Right cardiac atrium (tissue), 5 donors: ENCODE measurements at regions not wholly inside any gene's neighbourhood (a gene's known extent, or its start where the extent isn't known, plus 50 kb on each side); places are given as distances from the start of the nearest gene placed in this dataset.
"Not testable (repeated sequence)": the region's sequence is repeated elsewhere in the genome, so short reads cannot be mapped to it uniquely, and the experiment has no call there.

Source experiments
- ATAC-seq, 2 donors: fragments of 200-7000 bp; cut with Tn5 transposase; one replicate each; pipeline versions ENCODE4 v1.8.0 to v1.9.1; 2020; ENCODE audit warnings: moderate library complexity in 2 of 2, mild to moderate bottlenecking in 1 of 2
- DNase-seq, 3 donors: peaks; one replicate each; pipeline ENCODE4 v3.0.0-alpha.2; 2020
- H3K27ac ChIP-seq: one replicate; pipeline ENCODE4 v1.5.1; 2013; ENCODE audit warnings: mild to moderate bottlenecking, low read length, control low read depth, moderate library complexity
- H3K27me3 ChIP-seq: one replicate; pipeline ENCODE4 v1.6.1; 2013; ENCODE audit not compliant: control insufficient read depth, insufficient read depth
- H3K4me1 ChIP-seq: one replicate; pipeline ENCODE4 v1.6.1; 2013; ENCODE audit warnings: low read length; ENCODE audit not compliant: control insufficient read depth, insufficient read depth
- H3K4me3 ChIP-seq: one replicate; pipeline ENCODE4 v1.5.1; 2013; ENCODE audit warnings: low read length, control low read depth
- H3K9me3 ChIP-seq: one replicate; pipeline ENCODE4 v1.6.1; 2013; ENCODE audit warnings: low read length; ENCODE audit not compliant: control insufficient read depth
- WGBS: extraction: QIAGEN DNeasy Blood & Tissue Kit; methylation state at CpG from one replicate; pipeline ENCODE4 v1.1.7; 2013; 5-methylcytosine and 5-hydroxymethylcytosine counted together
- intact Hi-C, 4 donors: fragments of 100-400 bp; cut with DNase I; formaldehyde crosslinking; loops; one replicate each; pipeline versions ENCODE4 v1.11.0 to v1.14.0; 2022 to 2023
- donor health status: healthy with polysubstance abuse.
- donor health status: DM: no; HTN: yes; CAD: no.
- donor health status: DM: no; HTN: no; CAD: no.
- donor health status: DM: no; HTN: yes; CAD: no; lungs with severe emphysema.
- donor health status: DM: yes; HTN: yes; CAD: no.

- Histone ChIP-seq H3K9me3 (no peaks in the 10 kb centered on the region), H3K27ac (no peak overlapping the region), H3K4me1 (no peaks in the 10 kb centered on the region), H3K4me3 (no peak overlapping the region), H3K27me3 (no peaks in the 10 kb centered on the region)
- intact Hi-C loops, result no loop called here
- WGBS, result over 99% methylated on average over 9 of the region's 9 CpGs
- DNase-seq (no peak), ATAC-seq (no peak)
Measured at GRCh38 chr3:177804646-177805045, 607.4 kb upstream of the TBL1XR1 start.

- Histone ChIP-seq H3K9me3 (no peaks in the 10 kb centered on the region), H3K27ac (no peak overlapping the region), H3K4me3 (no peak overlapping the region), H3K4me1 (no peaks in the 10 kb centered on the region), H3K27me3 (no peaks in the 10 kb centered on the region)
- DNase-seq (no peak), ATAC-seq (no peak)
- 81% methylated on average over 8 of the region's 8 CpGs for WGBS
- intact Hi-C loops, result no loop called here
Measured at GRCh38 chr3:177807150-177807875, 610.0 kb upstream of the TBL1XR1 start.

- H3K4me1 ChIP-seq, H3K4me3 ChIP-seq, H3K9me3 ChIP-seq, ATAC-seq, intact Hi-C loops, H3K27ac ChIP-seq, H3K27me3 ChIP-seq: not testable (repeated sequence)
- peak in 1 of 3 donors; percentile 54 for DNase-seq
- WGBS, result 98% methylated on average over 32 of the region's 32 CpGs
Measured at GRCh38 chr3:177808928-177809478, 611.7 kb upstream of the TBL1XR1 start.

GRCh38 chr3:177810162-177810623 is 612.9 kb upstream of the TBL1XR1 start:
- Histone ChIP-seq H3K27me3 (no peaks in the 10 kb centered on the region), H3K4me3 (no peak overlapping the region), H3K27ac (no peak overlapping the region), H3K4me1 (no peaks in the 10 kb centered on the region), H3K9me3 (no peaks in the 10 kb centered on the region)
- DNase-seq (no peak), ATAC-seq (no peak)
- intact Hi-C loops, result no loop called here
- 26% methylated on average over 3 of the region's 3 CpGs for WGBS

GRCh38 chr3:177811112-177811511 is 613.8 kb upstream of the TBL1XR1 start:
- no peak overlapping the region for H3K4me3 ChIP-seq
- no peak overlapping the region for H3K27ac ChIP-seq
- no peaks in the 10 kb centered on the region for H3K9me3 ChIP-seq
- no peaks in the 10 kb centered on the region for H3K27me3 ChIP-seq
- H3K4me1 ChIP-seq, result no peaks in the 10 kb centered on the region
- WGBS, result 80% methylated on average over 3 of the region's 3 CpGs
- no peak for ATAC-seq
- intact Hi-C loops, result no loop called here
- DNase-seq, result no peak

GRCh38 chr3:177811835-177812234 is 614.6 kb upstream of the TBL1XR1 start:
- Histone ChIP-seq H3K4me1 (peaks cover 3% of the 10 kb centered on the region), H3K4me3 (no peak overlapping the region), H3K27ac (no peak overlapping the region), H3K9me3 (no peaks in the 10 kb centered on the region), H3K27me3 (no peaks in the 10 kb centered on the region)
- intact Hi-C loops, result no loop called here
- 95% methylated on average over 1 of the region's 1 CpG for WGBS
- DNase-seq, result no peak
- no peak for ATAC-seq

- Histone ChIP-seq H3K9me3 (no peaks in the 10 kb centered on the region), H3K4me3 (no peak overlapping the region), H3K4me1 (peaks cover 3% of the 10 kb centered on the region), H3K27ac (peak overlapping the region; percentile 35), H3K27me3 (no peaks in the 10 kb centered on the region)
- intact Hi-C loops, result no loop called here
- no peak for ATAC-seq
- DNase-seq, result no peak
- 94% methylated on average over 5 of the region's 5 CpGs for WGBS
Measured at GRCh38 chr3:177812492-177812891, 615.2 kb upstream of the TBL1XR1 start.

- Histone ChIP-seq H3K27ac (no peak overlapping the region), H3K27me3 (no peaks in the 10 kb centered on the region), H3K4me1 (peaks cover 6% of the 10 kb centered on the region), H3K9me3 (no peaks in the 10 kb centered on the region), H3K4me3 (no peak overlapping the region)
- WGBS, result 48% methylated on average over 3 of the region's 3 CpGs
- ATAC-seq, result no peak
- intact Hi-C loops, result no loop called here
- DNase-seq, result no peak
Measured at GRCh38 chr3:177813322-177813721, 616.0 kb upstream of the TBL1XR1 start.

GRCh38 chr3:177816667-177817208 is 619.5 kb upstream of the TBL1XR1 start:
- DNase-seq (no peak), ATAC-seq (peak; percentile 68 to 72)
- Histone ChIP-seq H3K4me1 (peaks cover 6% of the 10 kb centered on the region), H3K27me3 (no peaks in the 10 kb centered on the region), H3K27ac (peak overlapping the region; percentile 80), H3K4me3 (no peak overlapping the region), H3K9me3 (no peaks in the 10 kb centered on the region)
- 15% methylated on average over 6 of the region's 6 CpGs for WGBS
- intact Hi-C loops, result no loop called here

GRCh38 chr3:177817751-177818150 is 620.5 kb upstream of the TBL1XR1 start:
- Histone ChIP-seq H3K27ac (no peak overlapping the region), H3K4me3 (no peak overlapping the region), H3K9me3 (no peaks in the 10 kb centered on the region), H3K4me1 (peaks cover 6% of the 10 kb centered on the region), H3K27me3 (no peaks in the 10 kb centered on the region)
- ATAC-seq (no peak), DNase-seq (no peak)
- intact Hi-C loops, result no loop called here
- WGBS, result 19% methylated on average over 2 of the region's 2 CpGs

- Histone ChIP-seq H3K9me3 (no peaks in the 10 kb centered on the region), H3K4me3 (no peak overlapping the region), H3K4me1 (peaks cover 8% of the 10 kb centered on the region), H3K27me3 (no peaks in the 10 kb centered on the region), H3K27ac (no peak overlapping the region)
- intact Hi-C loops, result no loop called here
- ATAC-seq (no peak), DNase-seq (no peak)
- 80% methylated on average over 2 of the region's 2 CpGs for WGBS
Measured at GRCh38 chr3:177818712-177819240, 621.5 kb upstream of the TBL1XR1 start.
